Mesodermal cell (in vitro differentiated cells): ENCODE measurements at regions not wholly inside any gene's neighbourhood (a gene's known extent, or its start where the extent isn't known, plus 50 kb on each side); places are given as distances from the start of the nearest gene placed in this dataset.
A peak's percentile ranks its signal among the peaks of the same experiment; 100 is the strongest.
"Not testable (repeated sequence)": the region's sequence is repeated elsewhere in the genome, so short reads cannot be mapped to it uniquely, and the experiment has no call there.

Source experiments
- H3K27ac ChIP-seq: 2 replicates; pipeline ENCODE4 v1.7.0; 2013; ENCODE audit warnings: mild to moderate bottlenecking, low read depth, low read length, moderate library complexity; ENCODE audit not compliant: severe bottlenecking
- H3K36me3 ChIP-seq: 2 replicates; pipeline ENCODE4 v1.7.1; 2013; ENCODE audit warnings: mild to moderate bottlenecking, low read length, moderate library complexity; ENCODE audit not compliant: control insufficient read depth, insufficient read depth
- H3K4me1 ChIP-seq: one replicate; pipeline ENCODE4 v1.7.1; 2013; ENCODE audit warnings: mild to moderate bottlenecking, low read length; ENCODE audit not compliant: insufficient read depth, control insufficient read depth, poor library complexity, severe bottlenecking
- H3K4me3 ChIP-seq: 2 replicates; pipeline ENCODE4 v1.7.0; 2013; ENCODE audit warnings: low read length, control low read depth, mild to moderate bottlenecking; ENCODE audit not compliant: insufficient read depth, poor library complexity, severe bottlenecking; ENCODE audit errors: extremely low read depth
- H3K9me3 ChIP-seq: 2 replicates; pipeline ENCODE4 v1.7.1; 2013; ENCODE audit warnings: mild to moderate bottlenecking, low read length, moderate library complexity; ENCODE audit not compliant: control insufficient read depth
- WGBS, 2 experiments: methylation state at CpG; one replicate each; pipeline ENCODE4 v1.1.5; 2013; ENCODE audit warnings: missing lambda C conversion rate in 2 of 2; ENCODE audit not compliant: insufficient coverage in 2 of 2; 5-methylcytosine and 5-hydroxymethylcytosine counted together

DNA sequence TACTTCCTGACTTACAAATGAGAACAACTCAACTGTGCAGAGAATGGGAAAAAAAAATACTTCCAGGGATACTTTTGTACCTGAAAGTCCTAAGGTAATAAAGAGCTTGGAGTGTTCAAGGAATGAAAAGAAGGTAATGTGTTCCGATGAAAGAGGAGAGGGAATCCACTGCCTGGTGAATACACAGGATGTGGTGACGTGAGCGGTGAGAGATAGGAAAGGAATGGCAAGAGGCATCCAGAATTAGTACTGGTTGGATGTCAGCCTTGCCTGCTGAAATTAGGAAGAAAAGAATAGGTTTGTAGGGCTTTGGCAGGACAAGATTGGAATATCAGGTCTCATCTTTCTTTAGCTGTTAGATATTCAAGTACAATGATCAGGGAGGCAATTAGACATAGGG lies 347.7 kb downstream of the POM121L12 start:
- 94 to 100% methylated on average over 3 of the region's 3 CpGs for WGBS, 2 experiments

DNA sequence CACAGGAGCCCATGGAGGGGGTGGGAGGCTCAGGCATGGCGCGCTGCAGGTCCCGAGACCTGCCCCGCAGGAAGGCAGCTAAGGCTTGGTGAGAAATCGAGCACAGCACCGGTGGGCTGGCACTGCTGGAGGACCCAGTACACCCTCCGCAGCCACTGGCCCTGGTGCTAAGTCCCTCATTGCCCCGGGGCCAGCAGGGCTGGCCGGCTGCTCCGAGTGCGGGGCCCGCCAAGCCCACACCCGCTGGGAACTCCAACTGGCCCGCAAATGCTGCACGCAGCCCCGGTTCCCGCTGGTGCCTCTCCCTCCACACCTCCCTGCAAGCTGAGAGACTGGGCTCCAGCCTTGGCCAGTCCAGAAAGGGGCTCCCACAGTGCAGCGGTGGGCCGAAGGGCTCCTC lies 349.8 kb downstream of the POM121L12 start:
- WGBS, 2 experiments = 94 to 97% methylated on average over 16 to 19 of the region's 19 CpGs
- H3K36me3 ChIP-seq, H3K9me3 ChIP-seq, H3K4me3 ChIP-seq, H3K27ac ChIP-seq, H3K4me1 ChIP-seq: not testable (repeated sequence)

More for the DNA sequence above, 347.7 kb downstream of the POM121L12 start:
- Histone ChIP-seq H3K27ac (peak overlapping the region; percentile 50), H3K36me3 (no peaks in the 10 kb centered on the region), H3K4me3 (no peak overlapping the region), H3K9me3 (no peaks in the 10 kb centered on the region), H3K4me1 (peaks cover 5% of the 10 kb centered on the region)

DNA sequence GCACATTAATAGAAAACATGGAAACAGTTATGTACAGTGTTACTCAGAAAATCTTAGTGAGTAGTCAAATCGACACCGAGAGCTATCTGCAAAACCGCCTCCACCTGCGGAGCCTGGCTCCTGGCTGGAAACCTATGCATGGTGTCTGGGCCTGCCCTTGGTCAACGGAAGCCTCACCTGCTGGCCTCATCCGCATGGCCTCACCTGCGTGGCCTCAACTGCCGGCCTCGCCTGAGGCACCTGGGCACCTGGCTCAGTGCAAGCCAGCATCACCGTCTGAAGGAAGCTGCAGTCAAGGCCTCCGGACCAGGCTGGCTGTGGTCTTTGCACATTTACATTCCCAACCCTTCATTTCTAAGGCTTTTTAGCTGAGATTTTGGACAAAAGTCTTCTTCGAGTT lies 352.1 kb downstream of the POM121L12 start:
- no peaks in the 10 kb centered on the region for H3K9me3 ChIP-seq
- WGBS, 2 experiments = 88 to 99% methylated on average over 6 to 12 of the region's 12 CpGs
- no peak overlapping the region for H3K4me3 ChIP-seq
- no peaks in the 10 kb centered on the region for H3K36me3 ChIP-seq
- no peak overlapping the region for H3K27ac ChIP-seq
- no peaks in the 10 kb centered on the region for H3K4me1 ChIP-seq

DNA sequence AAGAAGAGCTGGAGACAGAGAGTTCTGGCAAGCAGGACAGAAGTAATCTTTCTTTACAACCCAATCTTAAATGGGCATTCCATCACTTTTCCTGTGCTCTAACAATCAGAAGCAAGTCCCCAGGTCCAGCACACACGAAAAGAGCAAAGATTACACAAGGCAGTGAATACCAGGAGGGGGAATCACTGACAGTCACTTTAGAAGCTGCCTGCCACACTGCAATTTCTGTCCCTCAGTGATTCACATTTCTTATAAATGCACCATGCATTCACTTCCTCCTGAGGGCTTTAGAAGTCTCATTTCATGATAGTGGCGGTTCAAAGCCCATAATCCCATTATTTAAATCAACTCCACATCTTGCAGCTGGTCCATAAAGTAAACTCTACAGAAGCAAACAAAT lies 362.5 kb downstream of the POM121L12 start:
- no peak overlapping the region for H3K4me3 ChIP-seq

DNA sequence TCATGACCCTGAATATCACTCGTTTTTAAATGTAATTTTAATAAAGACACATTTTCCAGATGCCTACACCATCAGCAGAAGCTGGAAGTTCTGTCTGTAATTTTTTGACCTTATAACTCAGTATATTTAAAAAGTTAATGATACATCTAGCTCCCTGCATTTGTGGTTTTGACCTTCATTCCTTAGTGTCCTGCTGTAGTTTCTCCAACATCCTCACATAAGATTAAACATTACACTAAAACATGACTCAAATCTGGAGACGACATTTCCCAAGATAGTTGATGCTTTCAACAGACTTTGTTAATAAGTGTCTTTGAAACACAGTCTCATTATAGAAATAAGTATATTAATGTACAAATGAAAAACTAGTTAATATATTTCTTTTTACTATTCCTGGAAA lies 363.1 kb downstream of the POM121L12 start:
- H3K4me1 ChIP-seq = no peaks in the 10 kb centered on the region
- H3K27ac ChIP-seq = no peak overlapping the region
- no peak overlapping the region for H3K4me3 ChIP-seq
- H3K9me3 ChIP-seq = no peaks in the 10 kb centered on the region
- no CpG with 5 or more reads among the region's 2 CpGs for WGBS, 2 experiments
- H3K36me3 ChIP-seq = no peaks in the 10 kb centered on the region

More for the DNA sequence above, 362.5 kb downstream of the POM121L12 start:
- 80 to 92% methylated on average over 2 of the region's 2 CpGs for WGBS, 2 experiments
- no peaks in the 10 kb centered on the region for H3K9me3 ChIP-seq
- H3K27ac ChIP-seq = no peak overlapping the region
- no peaks in the 10 kb centered on the region for H3K4me1 ChIP-seq
- no peaks in the 10 kb centered on the region for H3K36me3 ChIP-seq

DNA sequence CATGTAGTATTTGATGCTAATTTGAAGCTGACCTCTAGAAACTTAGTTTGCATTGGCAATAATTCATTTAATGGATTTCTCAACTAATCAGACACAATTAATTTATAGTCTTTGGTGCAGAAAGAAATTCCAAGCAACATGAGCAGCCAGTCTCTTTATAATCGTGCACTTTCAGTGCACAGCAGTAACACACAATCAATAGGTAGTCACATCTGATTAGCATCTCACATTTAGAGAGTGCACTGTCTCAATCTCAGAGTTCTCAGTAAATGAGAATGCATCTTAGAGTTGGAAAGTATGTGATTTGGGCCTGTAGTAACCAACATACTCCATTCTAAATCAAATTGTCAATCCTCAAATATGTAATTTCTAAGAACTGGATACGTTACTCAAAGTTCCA lies 377.6 kb downstream of the POM121L12 start:
- Histone ChIP-seq H3K36me3 (no peaks in the 10 kb centered on the region), H3K27ac (no peak overlapping the region), H3K4me3 (no peak overlapping the region), H3K9me3 (no peaks in the 10 kb centered on the region), H3K4me1 (no peaks in the 10 kb centered on the region)
- 67% methylated on average over 1 of the region's 2 CpGs; no CpG with 5 or more reads in 1 of the 2 experiments for WGBS, 2 experiments

DNA sequence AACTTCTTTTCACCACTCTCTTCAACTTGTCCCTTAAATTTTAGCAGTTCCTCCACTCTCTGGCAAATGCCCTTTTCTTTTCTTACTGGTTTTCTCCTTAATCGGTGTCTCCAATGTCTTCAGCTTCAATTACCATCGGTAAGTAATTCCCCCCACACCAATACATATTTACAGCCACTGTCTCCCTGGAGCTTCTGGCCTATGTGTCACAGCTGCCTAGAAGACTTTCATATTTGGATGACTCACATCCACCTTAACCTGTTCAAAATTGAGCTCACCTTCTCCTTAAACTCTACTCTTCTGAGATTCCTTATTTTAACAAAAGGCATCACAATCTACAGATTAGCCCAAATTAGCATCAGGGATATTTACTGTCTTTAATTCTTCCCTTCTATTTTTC lies 380.4 kb downstream of the POM121L12 start:
- Histone ChIP-seq H3K4me1 (no peaks in the 10 kb centered on the region), H3K4me3 (no peak overlapping the region), H3K9me3 (no peaks in the 10 kb centered on the region), H3K36me3 (no peaks in the 10 kb centered on the region), H3K27ac (no peak overlapping the region)
- WGBS, 2 experiments = 80 to 90% methylated on average over 2 of the region's 2 CpGs

DNA sequence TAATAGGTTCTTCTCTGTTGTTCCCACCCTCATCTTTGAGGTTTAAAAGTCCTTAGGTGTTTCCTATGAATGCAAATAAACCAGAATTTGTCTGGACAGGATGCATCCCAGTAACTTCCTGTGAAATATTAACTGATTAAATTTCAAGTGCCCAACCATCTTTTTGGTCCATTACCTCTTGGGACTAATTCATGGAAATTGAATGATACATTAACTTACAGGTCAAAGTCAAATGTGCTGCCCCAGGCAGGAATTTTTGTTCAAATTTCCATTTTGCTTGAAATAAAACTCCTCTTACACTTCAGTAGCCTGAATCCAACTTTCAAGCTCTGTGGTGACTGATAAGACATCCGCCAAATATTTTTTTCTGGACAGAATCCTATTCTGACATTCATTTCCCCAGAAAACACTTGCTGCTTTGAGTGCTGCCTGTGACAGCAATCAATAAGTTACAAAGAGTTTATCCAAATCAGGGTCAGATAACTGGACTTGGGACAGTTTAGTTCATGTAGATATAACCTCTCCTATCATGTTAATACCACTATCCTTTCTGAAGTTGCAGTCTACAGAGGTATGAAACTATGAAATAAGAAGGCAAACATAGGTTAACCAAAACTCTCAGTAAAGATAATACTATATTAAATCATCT lies 383.5 kb downstream of the POM121L12 start:
- Histone ChIP-seq H3K4me1 (no peaks in the 10 kb centered on the region), H3K9me3 (no peaks in the 10 kb centered on the region), H3K36me3 (no peaks in the 10 kb centered on the region), H3K27ac (no peak overlapping the region), H3K4me3 (no peak overlapping the region)
- WGBS, 2 experiments = 100% methylated on average over 1 of the region's 1 CpG

DNA sequence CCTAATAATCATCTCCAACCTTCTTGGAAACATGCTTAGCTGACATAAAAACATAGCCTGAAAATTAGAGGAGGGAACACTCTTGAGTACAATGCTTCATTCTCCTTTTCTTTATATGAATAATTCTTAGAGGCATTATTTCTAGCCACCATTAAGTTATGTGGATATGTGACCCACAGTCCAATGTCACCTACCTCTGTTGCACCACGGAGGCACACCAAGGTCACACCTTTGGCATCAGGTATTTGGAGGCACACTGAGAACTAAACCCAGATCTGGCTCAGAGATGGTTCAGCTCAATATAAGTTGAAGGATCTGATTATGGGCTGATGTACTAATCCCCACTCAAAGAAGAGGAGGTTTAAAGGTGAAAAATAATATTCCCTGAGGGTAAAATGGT lies 385.1 kb downstream of the POM121L12 start:
- no peaks in the 10 kb centered on the region for H3K9me3 ChIP-seq
- 80% methylated on average over 1 of the region's 1 CpG; no CpG with 5 or more reads in 1 of the 2 experiments for whole genome bisulfite sequencing, 2 experiments
- H3K27ac ChIP-seq = no peak overlapping the region
- H3K4me3 ChIP-seq = no peak overlapping the region
- H3K4me1 ChIP-seq = no peaks in the 10 kb centered on the region
- H3K36me3 ChIP-seq = no peaks in the 10 kb centered on the region

DNA sequence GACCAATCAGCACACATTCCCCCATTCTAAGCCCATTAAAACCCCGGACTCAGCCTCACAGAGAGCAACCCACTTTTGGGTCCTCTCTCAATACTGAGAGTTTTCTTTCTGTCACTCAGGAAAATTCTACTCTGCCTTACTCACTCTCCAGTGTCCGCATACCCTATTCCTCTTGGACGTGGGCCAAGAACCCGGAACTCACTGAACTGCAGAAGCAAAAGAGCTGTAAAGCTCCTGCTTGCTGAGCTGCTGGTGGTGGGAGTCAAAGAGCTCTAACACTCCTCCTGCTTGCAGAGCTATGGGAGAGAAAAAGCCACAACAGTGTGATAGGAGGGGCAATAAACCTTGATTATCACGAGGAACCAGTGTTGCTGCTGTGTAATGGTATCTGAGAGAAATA lies 386.9 kb downstream of the POM121L12 start:
- H3K4me1 ChIP-seq = no peaks in the 10 kb centered on the region
- no peaks in the 10 kb centered on the region for H3K9me3 ChIP-seq
- H3K36me3 ChIP-seq = no peaks in the 10 kb centered on the region
- 90 to 93% methylated on average over 2 to 3 of the region's 5 CpGs for WGBS, 2 experiments
- H3K4me3 ChIP-seq = no peak overlapping the region
- H3K27ac ChIP-seq = no peak overlapping the region

DNA sequence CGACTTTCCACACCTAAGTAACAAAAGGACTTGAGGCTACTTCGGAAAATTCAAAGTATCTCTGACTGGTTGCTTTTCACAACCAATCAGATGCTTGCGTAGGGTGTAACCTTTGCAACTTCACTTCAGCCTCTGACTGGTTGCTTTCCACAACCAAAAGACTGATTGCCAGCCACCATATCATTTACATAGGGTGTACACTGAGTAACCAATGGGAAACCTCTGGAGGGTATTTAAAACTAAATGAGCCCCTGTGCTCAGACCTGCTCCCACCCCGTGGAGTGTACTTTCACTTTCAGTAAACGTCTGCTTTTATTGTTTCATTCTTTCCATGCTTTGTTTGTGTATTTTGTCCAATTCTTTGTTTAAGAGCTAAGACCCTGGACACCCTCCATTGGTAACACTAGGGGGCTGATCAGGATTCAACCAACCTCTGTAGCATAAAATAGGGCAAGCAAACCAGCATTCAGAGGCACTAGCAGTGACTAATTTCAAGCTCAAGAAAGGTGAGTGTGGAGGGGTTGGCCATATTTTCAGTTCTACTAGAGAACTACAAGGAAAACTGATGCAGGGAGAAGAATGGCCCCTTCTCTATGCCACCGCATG lies 390.8 kb downstream of the POM121L12 start:
- H3K9me3 ChIP-seq = peaks cover 3% of the 10 kb centered on the region
- 94% methylated on average over 2 to 5 of the region's 6 CpGs for WGBS, 2 experiments
- H3K27ac ChIP-seq = no peak overlapping the region
- H3K36me3 ChIP-seq = no peaks in the 10 kb centered on the region
- H3K4me1 ChIP-seq = no peaks in the 10 kb centered on the region
- H3K4me3 ChIP-seq = no peak overlapping the region
